Sigmoid colon (tissue), 6 donors: ENCODE measurements at regions not wholly inside any gene's neighbourhood (a gene's known extent, or its start where the extent isn't known, plus 50 kb on each side); places are given as distances from the start of the nearest gene placed in this dataset.
"Not testable (repeated sequence)": the region's sequence is repeated elsewhere in the genome, so short reads cannot be mapped to it uniquely, and the experiment has no call there.

ENCODE experiments used
- DNase-seq: peaks from one replicate; pipeline ENCODE4 v3.0.0-alpha.2; 2019
- H3K27ac ChIP-seq, 4 donors: fragments of 200-600 bp; sonication (generic); one replicate each; pipeline ENCODE4 v1.5.1; 2016 to 2019; ENCODE audit warnings: mild to moderate bottlenecking in 1 of 4
- H3K27me3 ChIP-seq, 3 donors: fragments of 200-600 bp; sonication (generic); one replicate each; pipeline ENCODE4 v1.5.1; 2019; ENCODE audit warnings: mild to moderate bottlenecking in 1 of 3
- H3K36me3 ChIP-seq, 4 donors: fragments of 200-600 bp; sonication (generic); one replicate each; pipeline ENCODE4 v1.5.1; 2016 to 2019
- H3K4me1 ChIP-seq, 4 donors: fragments of 200-600 bp; sonication (generic); one replicate each; pipeline ENCODE4 v1.5.1; 2017 to 2019
- H3K4me3 ChIP-seq, 4 donors: fragments of 200-600 bp; sonication (generic); one replicate each; pipeline ENCODE4 v1.5.1; 2017 to 2019; ENCODE audit warnings: mild to moderate bottlenecking in 2 of 4, moderate library complexity in 1 of 4
- H3K9me3 ChIP-seq, 4 donors: fragments of 200-600 bp in 3 of 4; sonication (generic) in 3 of 4; one replicate each; pipeline versions ENCODE4 v1.5.1 to v1.6.1; 2013 to 2019
- CTCF ChIP-seq, 4 experiments: fragments of 450-650 bp in 3 of 4; fragments of 200-600 bp in 1 of 4; IDR thresholded peaks; one replicate each; pipeline ENCODE4 v1.5.1; 2016 to 2019; ENCODE audit warnings: antibody characterized with exemption in 4 of 4, mild to moderate bottlenecking in 3 of 4, moderate library complexity in 2 of 4
- EP300 ChIP-seq, 4 donors: sonication (generic); formaldehyde crosslinking; IDR thresholded peaks; one replicate each; pipeline ENCODE4 v1.6.1; 2017; ENCODE audit warnings: antibody characterized with exemption in 4 of 4
- POLR2A ChIP-seq, 2 donors: fragments of 450-650 bp; IDR thresholded peaks; one replicate each; pipeline ENCODE4 v1.6.1; 2016; ENCODE audit warnings: antibody characterized with exemption in 2 of 2, mild to moderate bottlenecking in 2 of 2, moderate library complexity in 2 of 2
- POLR2AphosphoS5 ChIP-seq, 4 donors: sonication (generic); formaldehyde crosslinking; IDR thresholded peaks; one replicate each; pipeline ENCODE4 v1.6.1; 2017; ENCODE audit warnings: antibody characterized with exemption in 4 of 4
- WGBS, 2 donors: extraction: QIAGEN DNeasy Blood & Tissue Kit; methylation state at CpG; one replicate each; pipeline ENCODE4 v1.1.7; 2013; 5-methylcytosine and 5-hydroxymethylcytosine counted together
- intact Hi-C: fragments of 100-400 bp; cut with DNase I; formaldehyde crosslinking; loops from one replicate; pipeline ENCODE4 v1.15.1; 2023
- donor health status: healthy with polysubstance abuse.
- donor health status: healthy.

- Histone ChIP-seq H3K36me3 (no peaks in the 10 kb centered on the region), H3K4me3 (no peak overlapping the region), H3K27ac (no peak overlapping the region), H3K27me3 (no peaks in the 10 kb centered on the region), H3K4me1 (no peaks in the 10 kb centered on the region), H3K9me3 (no peaks in the 10 kb centered on the region)
- intact Hi-C loops = no loop called here
- 88 to 90% methylated on average over 5 of the region's 5 CpGs for WGBS, 2 donors
- no peak for DNase-seq
- TF ChIP-seq POLR2A (IDR thresholded peaks at IDR 0.05) (no peak), POLR2AphosphoS5 (IDR thresholded peaks at IDR 0.05) (no peak), CTCF (IDR thresholded peaks at IDR 0.05) (no peak), EP300 (IDR thresholded peaks at IDR 0.05) (no peak)
Measured at GRCh38 chr16:17038415-17038814, 432.3 kb downstream of the XYLT1 start.

- intact Hi-C loops = not testable (repeated sequence)
- 76 to 94% methylated on average over 2 of the region's 2 CpGs for whole genome bisulfite sequencing, 2 donors
Measured at GRCh38 chr16:17049109-17049508, 421.7 kb downstream of the XYLT1 start.

GRCh38 chr16:17050468-17050867, 420.3 kb downstream of the XYLT1 start:
- no peak overlapping the region for H3K4me3 ChIP-seq
- no peak for DNase-seq
- WGBS, 2 donors = 84 to 86% methylated on average over 1 of the region's 1 CpG
- H3K27ac ChIP-seq = no peak overlapping the region
- no peaks in the 10 kb centered on the region for H3K4me1 ChIP-seq
- intact Hi-C loops = no loop called here
- no peaks in the 10 kb centered on the region for H3K27me3 ChIP-seq
- no peaks in the 10 kb centered on the region for H3K36me3 ChIP-seq
- H3K9me3 ChIP-seq = peaks cover 0 to 5% (median 1%) of the 10 kb centered on the region in 4 donors
- no peak for TF ChIP-seq EP300 (IDR thresholded peaks at IDR 0.05)
- no peak for TF ChIP-seq POLR2AphosphoS5 (IDR thresholded peaks at IDR 0.05)
- TF ChIP-seq CTCF (IDR thresholded peaks at IDR 0.05) = no peak
- no peak for TF ChIP-seq POLR2A (IDR thresholded peaks at IDR 0.05)

More at GRCh38 chr16:17049109-17049508, 421.7 kb downstream of the XYLT1 start:
- H3K27ac ChIP-seq, H3K36me3 ChIP-seq, DNase-seq, H3K4me3 ChIP-seq, H3K4me1 ChIP-seq, H3K27me3 ChIP-seq, H3K9me3 ChIP-seq: not testable (repeated sequence)
